ENCODE measurements at regions not wholly inside any gene's neighbourhood (a gene's known extent, or its start where the extent isn't known, plus 50 kb on each side); places are given as distances from the start of the nearest gene placed in this dataset.
"Not testable (repeated sequence)": the region's sequence is repeated elsewhere in the genome, so short reads cannot be mapped to it uniquely, and the experiment has no call there.

DNA sequence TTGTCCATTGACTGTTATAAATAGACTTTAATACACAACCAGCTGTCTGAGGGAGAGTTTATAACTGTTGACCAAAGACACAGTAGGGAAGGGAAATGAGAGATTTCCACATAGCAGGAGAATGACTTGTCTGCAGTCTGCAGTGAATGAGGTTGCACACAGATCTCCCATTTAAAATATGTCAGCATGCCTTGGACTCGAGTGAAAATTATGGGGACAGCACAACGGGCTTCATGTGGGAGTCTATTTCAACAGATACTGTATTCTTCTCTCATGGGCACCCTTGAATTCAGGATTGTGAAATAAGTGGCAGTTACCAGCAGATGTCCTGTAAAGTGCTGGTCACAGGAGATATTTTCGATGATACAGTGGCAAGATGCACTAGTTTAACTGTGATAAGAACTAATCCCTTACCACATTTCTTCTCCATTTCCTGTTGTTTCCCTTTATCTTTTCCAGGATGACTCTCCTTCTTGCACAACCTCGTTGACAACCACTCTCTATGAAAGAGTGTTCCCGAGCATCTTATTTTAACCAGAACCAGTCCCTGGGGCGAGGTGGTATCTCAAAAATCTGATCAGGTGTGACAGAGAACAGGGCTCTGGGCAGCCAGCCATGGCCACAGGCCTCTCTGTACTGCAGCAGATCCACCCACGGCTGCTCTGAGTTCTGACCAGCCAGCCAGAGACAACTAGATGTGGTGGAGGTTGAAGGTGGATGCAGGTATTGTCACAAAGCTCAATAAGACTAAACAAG lies 51.5 kb upstream of the MAP3K1 start:
- DNase-seq = peak; percentile 40

DNA sequence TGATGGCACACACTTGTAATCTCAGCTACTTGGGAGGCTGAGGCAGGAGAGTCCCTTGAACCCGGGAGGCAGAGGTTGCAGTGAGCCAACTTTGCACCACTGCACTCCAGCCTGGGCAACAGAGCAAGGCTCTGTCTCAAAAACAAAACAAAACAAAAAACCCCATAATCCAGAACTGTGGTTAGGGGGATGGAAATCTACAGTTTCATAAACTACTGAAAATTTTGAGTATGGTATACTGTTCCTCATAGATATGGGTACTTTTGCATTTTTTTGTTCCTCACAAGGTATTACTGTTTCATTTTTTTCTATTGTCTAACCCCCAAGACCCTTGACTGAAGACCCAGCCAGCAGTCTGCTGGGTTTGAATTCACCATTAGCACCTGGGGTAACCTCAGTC lies 52.2 kb upstream of the MAP3K1 start:
- DNase-seq = no peak

DNA sequence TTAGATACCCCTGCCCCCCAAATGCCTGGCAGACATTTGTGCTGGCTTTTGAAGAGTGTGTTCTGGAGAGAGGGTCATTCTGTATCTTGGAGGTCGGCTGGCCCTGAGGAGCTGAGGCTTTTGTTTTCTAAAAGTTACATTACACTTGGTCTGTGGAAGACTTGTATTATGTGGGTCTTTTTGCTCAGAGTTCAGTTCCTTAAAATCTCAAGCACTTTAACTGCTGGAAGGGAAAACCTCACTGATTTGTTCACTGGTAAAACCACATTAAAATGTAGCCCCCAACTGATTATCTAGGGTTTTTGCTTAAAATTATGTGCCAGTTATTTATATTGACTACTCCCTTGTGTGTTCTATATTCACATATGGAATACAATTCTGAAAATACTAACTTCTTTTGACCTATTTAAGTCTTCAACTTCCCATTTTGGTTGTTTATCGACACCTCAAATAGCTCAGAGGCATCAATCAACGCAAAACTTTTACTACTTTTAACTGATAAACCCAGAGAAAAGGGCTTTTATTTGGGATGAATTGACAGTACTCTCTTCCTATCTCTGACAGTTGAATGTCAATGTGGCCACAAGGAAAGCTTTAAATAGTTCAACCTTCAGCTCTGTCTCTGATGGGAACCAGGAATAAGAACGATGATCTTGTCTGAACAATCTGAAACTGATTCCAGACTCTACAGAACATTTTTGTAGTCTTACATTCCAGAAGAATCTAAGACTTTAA lies 54.0 kb upstream of the MAP3K1 start:
- no peak for DNase-seq

DNA sequence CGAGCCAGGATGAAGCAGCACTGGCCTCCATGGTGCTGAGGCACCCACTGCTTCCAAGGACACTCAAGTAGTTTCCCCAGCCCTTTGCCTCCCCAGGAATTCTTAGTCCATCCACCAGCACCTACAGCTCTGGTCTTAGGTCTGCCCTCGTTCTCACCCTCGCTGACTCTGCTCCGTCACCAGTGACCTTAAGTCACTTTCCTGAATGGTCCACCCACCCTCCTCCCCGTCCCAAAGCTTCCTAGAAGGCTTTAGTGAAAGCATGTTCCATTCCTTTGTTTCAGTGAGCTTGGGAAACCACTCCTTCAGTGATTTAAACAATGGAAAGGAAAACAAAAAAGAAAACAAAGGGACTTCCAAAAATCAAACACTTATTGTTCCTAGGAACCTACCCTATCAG lies 54.6 kb upstream of the MAP3K1 start:
- no peak for DNase-seq

DNA sequence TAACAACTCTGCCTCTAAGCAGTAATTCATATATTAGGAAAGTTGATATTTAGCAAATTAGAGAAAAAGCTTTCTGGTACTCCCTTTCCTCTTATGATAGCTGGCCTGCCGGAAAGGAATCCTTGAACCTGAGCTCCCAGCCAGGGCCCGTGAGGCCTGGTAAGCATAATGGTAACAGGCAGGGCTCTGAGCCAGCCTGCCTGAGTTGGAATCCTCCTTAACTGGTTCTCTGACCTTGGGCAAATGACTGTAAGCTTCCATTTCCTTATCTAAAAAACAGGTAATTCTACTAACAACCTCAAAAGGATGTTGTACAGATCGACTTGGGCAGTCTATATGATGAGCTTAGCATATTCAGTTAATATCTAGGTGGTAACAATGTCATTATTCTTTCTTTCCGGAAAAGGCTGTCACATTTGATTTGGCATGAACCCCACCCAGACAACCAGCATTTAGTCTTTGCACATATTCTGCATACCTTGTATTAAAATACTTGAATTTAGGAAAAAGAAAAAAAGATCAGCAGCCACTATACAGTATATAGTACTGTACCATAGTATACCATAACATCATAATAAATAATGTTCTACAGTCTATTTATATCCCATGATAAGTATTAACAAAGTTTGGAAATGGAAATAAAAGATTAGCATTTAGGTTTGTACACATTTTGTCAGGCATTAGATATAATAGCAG lies 55.7 kb upstream of the MAP3K1 start:
- DNase-seq = no peak

DNA sequence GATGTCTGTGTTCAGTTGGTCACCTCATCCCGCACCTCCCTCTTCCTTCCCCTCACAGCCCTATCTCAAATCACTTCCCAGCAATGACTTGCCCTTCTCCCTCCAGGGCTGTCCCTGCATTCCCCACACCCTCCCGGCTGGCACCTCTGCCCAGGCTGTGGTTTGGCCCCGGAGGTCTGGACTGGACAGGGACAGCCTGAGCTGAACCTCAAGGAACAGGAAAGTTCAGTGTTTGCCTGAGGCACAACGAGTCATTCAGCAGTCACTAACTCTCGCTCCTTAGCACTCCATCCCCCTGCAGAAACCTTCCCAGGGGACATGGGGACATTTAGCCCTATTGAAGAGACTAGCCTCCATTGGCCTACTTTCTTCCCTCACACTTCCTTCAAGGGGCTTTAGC lies 58.3 kb upstream of the MAP3K1 start:
- no peak for DNase-seq

DNA sequence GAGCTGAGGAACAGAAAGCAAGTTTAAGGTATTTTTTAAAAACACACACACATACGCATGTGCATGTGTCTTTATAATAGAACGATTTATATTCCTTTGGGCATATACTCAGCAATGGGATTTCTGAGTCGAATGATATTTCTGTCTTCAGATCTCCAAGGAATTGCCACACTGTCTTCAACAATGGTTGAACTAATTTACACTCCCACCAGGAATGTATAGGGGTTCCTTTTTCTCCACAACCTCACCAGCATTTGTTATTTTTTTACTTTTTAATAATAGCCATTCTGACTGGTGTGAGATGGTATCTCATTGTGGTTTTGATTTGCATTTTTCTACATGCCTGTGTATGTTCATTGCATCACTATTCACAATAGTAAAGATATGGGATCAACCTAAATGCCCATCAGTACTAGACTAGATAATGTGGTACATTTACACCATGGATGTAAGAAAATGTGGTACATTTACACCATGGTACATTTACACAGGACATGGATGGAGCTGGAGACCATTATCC lies 60.3 kb upstream of the MAP3K1 start:
- peak; percentile 25 for DNase-seq

DNA sequence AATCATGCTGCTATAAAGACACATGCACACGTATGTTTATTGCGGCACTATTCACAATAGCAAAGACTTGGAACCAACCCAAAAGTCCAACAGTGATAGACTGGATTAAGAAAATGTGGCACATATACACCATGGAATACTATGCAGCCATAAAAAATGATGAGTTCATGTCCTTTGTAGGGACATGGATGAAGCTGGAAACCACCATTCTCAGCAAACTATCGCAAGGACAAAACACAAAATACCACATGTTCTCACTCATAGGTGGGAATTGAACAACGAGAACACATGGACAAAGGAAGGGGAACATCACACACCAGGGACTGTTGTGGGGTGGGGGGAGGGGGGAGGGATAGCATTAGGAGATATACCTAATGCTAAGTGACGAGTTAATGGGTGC lies 61.8 kb upstream of the MAP3K1 start:
- DNase-seq = not testable (repeated sequence)

DNA sequence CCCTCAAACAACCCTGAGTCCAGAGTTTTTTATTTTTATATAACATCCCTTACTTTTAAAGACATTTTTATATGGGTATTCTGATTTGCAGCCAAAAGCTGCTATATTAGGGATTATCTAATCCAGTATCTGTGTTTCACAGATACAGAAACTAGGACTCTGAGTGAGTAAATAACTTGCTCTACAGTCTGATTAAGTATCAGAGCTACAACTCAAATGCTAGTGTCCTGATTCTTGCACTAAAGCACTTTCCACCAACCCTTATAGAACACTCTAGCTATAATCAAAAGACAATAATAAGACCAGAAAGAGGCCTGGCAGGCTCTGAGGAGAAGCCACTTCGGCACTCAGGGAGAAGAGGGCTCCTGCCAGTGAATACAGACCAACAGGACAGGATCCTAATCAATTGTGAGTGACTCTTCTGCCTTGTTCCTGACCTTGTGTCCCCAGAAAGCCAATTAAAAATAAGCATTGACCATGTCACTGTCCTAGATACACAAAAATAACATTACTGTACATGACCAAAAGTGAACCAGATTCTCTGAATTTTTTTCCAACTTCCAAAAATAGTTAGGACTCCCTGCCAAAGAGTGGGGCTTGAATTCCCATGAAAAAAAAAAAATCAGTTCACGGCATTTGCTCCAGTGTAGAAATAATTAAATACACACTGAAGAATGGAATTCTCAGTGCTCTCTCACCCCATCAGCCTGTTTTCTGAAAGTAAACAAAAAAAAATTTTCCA lies 63.6 kb upstream of the MAP3K1 start:
- no peak for DNase-seq

DNA sequence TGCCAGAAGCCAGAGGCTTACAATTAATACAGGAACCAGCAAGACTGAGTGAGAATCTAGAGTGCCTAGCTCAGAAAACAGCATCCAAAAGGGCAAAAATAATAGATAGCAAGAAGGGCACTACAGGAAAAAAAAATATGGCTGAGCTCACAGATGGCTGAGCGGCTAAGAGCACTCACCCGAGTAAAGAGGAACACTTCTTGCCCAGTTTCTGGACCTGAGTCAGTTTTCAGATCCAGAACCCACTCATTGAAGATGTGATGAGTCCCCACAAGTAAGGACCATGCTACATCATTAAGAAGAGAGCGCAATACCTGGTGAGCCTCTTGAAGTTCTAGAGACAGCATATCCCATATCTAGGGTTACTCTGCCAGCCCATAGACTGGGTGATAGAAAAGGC lies 65.5 kb upstream of the MAP3K1 start:
- DNase-seq = no peak

DNA sequence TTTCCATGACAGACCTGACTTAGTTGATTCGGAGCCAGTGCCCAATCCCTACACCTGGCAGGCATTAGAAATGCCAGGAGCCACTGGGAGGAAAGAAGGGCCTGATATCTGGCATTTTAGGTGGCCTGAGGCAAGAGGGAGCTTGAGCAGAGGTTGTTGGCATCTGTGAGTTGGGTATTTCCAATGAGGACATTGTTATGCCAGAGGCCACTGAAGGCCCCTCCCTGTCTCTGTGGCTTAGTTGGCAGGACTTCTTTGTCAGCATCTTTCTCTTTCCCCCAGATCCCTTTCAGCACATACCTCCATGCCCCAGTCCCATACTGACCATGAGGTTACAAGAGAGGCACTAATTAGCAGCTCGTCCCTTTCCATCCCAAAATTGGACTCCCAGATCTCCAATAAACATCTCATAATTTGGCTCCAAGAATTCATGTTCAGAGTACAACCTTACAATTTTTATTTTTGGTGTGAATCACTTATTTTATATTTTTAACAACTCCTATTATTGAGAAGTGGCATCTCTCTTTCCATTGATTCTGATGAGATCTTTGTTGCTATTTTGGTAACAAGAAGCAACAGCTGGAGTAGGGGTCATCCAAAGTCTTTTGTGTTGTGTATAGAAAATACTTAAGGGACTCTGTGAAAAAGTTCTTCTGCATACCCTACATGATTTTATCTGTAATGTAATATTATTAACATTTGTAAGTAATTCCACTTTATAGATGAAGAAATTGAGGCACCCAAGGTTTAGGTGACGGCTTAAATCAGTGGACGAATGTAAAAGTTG lies 68.6 kb upstream of the MAP3K1 start:
- DNase-seq = no peak

DNA sequence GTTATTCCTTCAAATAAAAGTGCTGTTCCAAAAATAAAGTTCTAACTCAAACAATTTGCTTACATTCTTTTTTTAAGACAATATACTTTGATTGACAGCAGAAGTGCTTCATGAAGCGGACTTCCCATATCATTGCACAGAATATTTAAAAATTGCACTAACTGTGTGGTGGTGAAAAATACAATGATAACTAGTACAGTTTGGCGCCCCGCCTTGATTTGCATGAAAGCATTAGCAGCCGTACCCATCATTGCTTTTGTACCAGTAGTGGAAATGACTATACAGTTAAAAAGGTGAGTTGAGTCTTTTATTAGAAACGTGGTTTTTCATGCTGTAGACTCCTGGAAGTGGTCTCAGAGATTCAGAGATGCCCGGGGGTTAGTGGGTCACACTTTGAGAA lies 69.5 kb upstream of the MAP3K1 start:
- DNase-seq = no peak

DNA sequence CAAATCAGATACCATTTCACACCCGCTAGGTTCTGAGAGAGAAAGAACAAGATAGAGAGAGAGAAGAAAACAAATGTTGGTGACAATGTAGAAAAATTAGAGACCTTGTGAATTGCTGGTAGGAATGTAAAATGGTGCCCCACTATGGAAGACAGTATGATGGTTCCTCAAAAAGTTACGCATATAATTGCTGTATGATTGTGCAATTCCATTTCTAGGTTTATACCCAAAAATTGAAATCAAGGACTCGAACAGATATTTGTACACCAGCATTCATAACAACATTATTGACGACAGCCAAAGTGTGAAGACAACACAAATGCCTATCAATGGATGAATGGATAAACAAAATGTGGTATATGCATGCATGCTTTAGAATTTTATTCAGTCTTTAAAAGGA lies 74.5 kb upstream of the MAP3K1 start:
- DNase-seq = no peak

DNA sequence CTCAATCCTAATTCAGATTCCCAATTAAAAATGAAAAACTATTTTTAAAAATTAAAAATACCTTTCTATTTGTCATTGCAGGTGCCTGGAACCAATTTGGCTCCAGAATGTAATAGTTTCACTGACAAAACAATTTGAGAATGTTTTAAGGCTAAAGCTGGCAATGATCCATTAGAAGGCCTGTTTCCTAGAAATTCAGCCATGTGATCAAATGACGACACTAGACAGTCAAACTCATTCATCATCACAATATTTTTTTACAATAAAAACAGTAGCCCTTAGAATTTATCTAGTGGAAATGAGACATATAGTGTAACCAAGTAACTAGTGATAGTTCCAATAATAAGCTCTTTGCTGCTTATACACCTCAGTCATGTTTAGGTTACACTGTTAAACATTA lies 75.4 kb upstream of the MAP3K1 start:
- DNase-seq = no peak

DNA sequence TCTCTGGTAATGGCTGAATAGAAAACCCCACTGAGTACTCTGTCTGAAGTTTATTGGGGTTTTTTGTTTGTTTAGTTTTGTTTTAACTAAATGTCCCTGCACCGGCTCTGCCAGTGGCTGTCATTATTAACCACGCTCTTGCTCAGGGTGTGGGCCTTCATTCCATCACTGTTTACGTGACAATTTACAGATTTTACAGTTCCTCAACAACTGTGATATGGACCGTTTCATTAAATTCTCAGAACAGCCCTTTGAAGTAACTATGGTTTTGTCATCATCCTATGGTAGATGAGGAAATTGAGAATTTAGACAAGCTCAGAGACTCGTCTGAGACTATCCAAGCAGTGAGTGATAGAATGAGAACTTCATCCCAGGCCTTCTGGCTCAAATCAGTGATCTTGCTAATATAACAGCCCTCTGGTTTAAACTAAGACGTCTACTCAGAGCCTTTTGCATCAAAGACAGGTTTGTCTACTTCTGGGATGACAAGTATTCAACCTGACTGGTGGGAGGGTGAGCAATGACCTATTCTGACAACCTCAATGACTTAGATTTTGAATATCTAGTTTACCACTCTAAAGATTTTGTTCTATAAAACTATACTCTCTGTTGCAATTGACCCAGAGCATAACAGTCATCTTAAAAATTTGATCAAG lies 77.3 kb upstream of the MAP3K1 start:
- DNase-seq = no peak

DNA sequence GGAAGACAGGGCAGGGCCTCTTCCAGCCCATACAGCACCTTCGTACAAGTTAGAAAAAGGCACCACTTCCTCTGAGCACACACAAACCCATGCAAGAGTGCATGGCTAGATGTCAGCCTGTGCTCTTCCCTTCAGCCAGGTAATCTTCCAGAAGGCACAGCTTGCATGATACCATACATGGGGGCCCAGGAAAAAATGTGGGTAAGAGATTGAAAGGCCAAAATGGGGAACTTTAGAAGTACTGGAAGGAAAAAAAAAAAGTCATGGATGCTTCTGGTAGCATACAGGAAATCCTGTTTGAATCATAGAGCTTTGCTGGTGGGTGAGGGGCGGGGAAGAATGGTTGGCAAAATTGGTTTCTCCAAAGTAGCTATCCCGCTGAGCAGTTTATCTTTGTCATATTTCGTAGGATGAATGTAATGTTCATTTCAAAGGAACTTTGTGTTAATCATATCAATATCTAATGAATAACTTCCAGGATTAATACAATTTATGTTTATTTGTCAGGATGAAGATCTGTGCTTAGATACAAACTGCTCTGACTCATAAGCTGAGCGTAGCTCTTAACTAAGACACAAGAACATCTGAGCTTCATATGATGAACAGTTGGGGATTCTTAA lies 78.2 kb upstream of the MAP3K1 start:
- DNase-seq = peak; percentile 40

DNA sequence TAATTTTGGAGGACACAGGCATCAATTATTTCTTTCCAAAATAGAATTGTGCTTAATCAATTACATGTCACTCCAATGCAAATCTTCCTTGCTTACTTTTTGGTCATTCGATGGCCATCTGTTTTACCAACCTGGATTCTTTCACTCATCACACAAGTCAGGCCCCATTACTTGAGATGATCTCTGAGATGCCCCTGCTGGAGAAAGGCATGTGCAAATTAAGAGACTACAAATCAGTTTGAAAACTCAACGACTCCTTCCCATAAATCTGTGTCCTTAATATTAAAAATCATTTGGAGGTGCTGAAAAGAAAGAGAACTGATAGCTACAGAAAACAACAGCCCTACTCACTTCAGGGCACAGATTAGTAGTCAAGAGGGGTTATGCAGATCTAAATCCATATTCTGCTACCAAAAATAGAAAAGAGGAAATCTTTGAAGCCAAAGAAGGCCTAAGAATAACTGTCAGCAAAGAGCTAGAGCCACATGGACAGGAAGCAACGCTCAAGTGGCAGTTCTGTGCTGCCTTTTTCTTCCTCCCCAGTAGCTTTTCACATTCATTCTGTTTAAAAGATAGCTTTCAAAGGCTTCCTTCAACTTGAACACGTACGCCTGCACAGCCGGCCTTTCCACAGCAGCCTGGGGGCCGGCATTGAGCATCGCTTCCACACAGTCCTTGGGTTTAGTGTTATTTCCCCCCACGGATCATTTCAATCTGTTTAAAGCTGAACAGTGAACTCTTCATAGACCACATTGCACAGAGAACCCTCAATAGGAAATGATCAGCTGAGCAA lies 79.3 kb upstream of the MAP3K1 start:
- DNase-seq = peak; percentile 26

DNA sequence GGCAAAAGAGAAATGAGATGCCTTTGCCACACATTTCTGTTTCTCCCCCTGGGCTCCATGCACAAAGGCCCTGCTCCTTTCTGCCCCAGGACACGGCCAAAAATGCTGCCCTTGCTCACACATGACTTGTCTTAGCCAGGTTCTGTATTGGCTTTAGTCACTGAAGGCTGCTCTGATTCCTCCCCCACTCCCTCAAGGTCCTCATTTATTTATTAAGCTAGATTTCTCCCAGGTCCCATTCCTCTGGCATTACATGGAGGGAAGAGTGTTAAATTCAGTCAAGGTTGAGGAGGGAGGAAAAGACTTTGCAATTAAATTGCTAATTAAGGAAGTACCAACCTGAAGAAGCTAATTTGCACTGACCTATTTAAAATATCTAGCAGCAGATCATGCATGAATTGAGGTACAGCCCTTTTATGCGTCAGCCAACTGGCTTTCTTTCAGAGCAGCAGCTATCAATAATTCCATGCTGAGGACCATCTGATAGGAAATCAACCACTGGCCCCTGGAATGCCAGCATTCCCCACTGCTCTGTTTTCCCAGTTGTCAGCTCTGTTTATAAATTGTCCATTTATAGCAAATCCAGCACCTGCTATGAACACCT lies 81.2 kb upstream of the MAP3K1 start:
- no peak for DNase-seq

DNA sequence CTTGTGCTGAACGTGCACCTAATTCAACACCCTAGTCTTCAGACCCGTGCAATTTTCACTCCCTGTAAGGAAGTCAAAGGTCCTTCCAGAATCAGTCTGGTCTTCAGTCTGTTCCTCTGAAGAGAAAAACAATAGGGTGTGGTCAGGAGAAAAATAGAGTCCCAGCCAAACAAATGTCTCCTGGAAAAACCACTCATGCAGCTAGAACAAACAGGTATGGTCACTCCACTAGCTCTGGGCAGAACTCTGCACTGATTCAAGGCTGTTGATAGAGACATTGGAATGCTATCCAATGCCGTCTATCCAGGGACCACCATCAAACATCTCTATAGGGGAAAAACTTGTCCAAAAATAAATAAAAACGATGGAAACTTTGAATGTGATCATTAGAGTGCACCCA lies 81.8 kb upstream of the MAP3K1 start:
- DNase-seq = no peak

DNA sequence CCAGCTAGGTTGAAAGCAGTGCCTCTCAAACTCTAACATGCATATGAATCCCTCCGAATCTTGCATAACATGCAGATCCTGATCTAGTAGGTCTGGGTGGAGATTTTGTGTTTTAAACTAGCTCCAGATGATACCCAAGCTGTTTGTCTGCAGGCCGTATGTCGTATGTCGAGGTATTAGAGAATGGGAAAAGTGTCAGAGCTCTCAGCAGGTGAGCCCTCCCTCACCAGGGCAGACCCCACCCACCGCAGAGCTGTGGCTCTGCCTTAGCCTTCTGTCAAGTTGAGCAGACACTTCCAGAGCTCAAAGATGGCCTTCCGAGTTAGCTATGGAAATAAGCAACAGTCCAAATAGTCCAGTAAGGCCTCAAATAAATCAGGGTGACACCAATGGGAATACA lies 83.2 kb upstream of the MAP3K1 start:
- no peak for DNase-seq
